GM21619 (cell line): ENCODE measurements at regions not wholly inside any gene's neighbourhood (a gene's known extent, or its start where the extent isn't known, plus 50 kb on each side); places are given as distances from the start of the nearest gene placed in this dataset.
"Not testable (repeated sequence)": the region's sequence is repeated elsewhere in the genome, so short reads cannot be mapped to it uniquely, and the experiment has no call there.

Experiments used
- ATAC-seq: cut with Tn5 transposase; IDR thresholded peaks from one replicate; pipeline ENCODE4 v1.9.1; 2021; ENCODE audit not compliant: unreplicated experiment

GRCh38 chr4:134747108-134747805 lies 545.7 kb upstream of the PABPC4L start:
- no peak for ATAC-seq

GRCh38 chr4:134740290-134740689 lies 538.7 kb upstream of the PABPC4L start:
- ATAC-seq = no peak

GRCh38 chr4:134735901-134736300 lies 534.3 kb upstream of the PABPC4L start:
- no peak for ATAC-seq

GRCh38 chr4:134727696-134728095 lies 526.1 kb upstream of the PABPC4L start:
- no peak for ATAC-seq

GRCh38 chr4:134722306-134722705 lies 520.7 kb upstream of the PABPC4L start:
- ATAC-seq = no peak

GRCh38 chr4:134720030-134720429 lies 518.4 kb upstream of the PABPC4L start:
- no peak for ATAC-seq

- no peak for ATAC-seq
These were observed 507.0 kb upstream of the PABPC4L start for GRCh38 chr4:134708616-134709015.

- ATAC-seq = no peak
These were observed 506.4 kb upstream of the PABPC4L start for GRCh38 chr4:134708026-134708425.

- no peak for ATAC-seq
These were observed 500.8 kb upstream of the PABPC4L start for GRCh38 chr4:134702374-134702773.

GRCh38 chr4:134700251-134700650 lies 498.7 kb upstream of the PABPC4L start:
- ATAC-seq = no peak

GRCh38 chr4:134698831-134699230 lies 497.2 kb upstream of the PABPC4L start:
- ATAC-seq = not testable (repeated sequence)

GRCh38 chr4:134695433-134695832 lies 493.8 kb upstream of the PABPC4L start:
- ATAC-seq = no peak

- no peak for ATAC-seq
These were observed 490.3 kb upstream of the PABPC4L start for GRCh38 chr4:134691915-134692314.

- ATAC-seq = no peak
These were observed 486.3 kb upstream of the PABPC4L start for GRCh38 chr4:134687646-134688628.

GRCh38 chr4:134677209-134677814 lies 475.7 kb upstream of the PABPC4L start:
- ATAC-seq = no peak

GRCh38 chr4:134668237-134668636 lies 466.6 kb upstream of the PABPC4L start:
- no peak for ATAC-seq

- ATAC-seq = no peak
These were observed 465.1 kb upstream of the PABPC4L start for GRCh38 chr4:134666640-134667039.

GRCh38 chr4:134665429-134665828 lies 463.8 kb upstream of the PABPC4L start:
- no peak for ATAC-seq

GRCh38 chr4:134663742-134664141 lies 462.2 kb upstream of the PABPC4L start:
- ATAC-seq = no peak

- no peak for ATAC-seq
These were observed 448.9 kb upstream of the PABPC4L start for GRCh38 chr4:134650461-134650860.

- no peak for ATAC-seq
These were observed 444.2 kb upstream of the PABPC4L start for GRCh38 chr4:134645778-134646177.
